ENCODE measurements at regions not wholly inside any gene's neighbourhood (a gene's known extent, or its start where the extent isn't known, plus 50 kb on each side); places are given as distances from the start of the nearest gene placed in this dataset.
"Not testable (repeated sequence)": the region's sequence is repeated elsewhere in the genome, so short reads cannot be mapped to it uniquely, and the experiment has no call there.

- no peak for DNase-seq
These were observed 110.8 kb upstream of the CD82 start for GRCh38 chr11:44454666-44455065.

DNA sequence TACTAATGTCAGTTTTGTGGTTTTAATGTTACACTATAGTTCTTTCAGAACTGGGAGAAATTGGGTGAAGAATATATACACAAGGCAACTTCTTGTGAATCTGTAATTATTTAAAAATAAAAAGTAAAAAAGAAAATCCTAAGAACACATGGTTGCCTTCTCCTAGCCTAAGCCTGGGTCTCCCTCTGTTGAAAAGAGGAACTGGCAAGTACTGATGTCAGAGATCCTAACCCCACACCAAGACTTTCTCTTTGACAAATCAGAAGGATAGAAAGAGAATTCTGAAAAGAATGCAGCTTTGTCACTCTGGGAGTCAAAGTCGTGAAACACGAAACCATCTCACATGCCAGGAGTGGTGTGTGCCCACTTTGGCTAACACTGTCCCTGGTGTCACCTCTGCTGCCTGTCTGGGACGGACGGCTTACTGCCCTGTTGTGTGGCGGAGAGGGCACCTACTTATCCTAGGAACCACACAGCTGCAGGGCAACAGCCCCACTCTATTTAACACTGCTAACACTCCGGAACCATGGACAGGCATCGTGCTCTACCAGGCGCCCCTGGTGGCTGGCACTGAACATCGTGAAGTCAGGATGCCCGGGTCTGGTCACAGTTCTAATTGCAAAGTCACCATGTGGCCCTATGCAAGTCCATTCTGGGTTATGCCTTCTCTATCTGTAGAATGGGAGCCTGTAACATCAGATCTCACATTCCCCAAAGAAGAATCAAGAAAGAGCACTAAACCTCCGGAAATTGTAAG is 108.7 kb upstream of the CD82 start:
- DNase-seq, result peak; percentile 4

DNA sequence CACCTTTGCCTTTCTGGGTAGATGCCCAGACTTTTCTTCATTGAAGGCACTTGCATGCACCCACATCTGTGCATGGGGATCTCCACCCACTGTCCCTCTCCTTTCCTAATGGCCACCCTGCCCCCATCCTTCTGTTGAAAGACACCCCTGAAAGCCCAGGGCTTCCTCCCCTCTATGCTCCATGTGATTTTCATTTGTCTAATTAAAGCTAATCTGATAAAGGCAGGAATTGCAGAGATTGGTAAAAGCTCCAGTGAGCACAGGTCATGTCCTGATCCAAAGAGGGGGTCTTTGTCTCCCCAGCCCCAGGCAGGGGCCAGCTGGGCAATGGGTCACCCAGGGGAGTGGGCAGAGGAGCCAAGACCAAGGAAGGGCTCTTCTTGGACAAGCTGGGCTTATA is 107.6 kb upstream of the CD82 start:
- DNase-seq, result no peak

DNA sequence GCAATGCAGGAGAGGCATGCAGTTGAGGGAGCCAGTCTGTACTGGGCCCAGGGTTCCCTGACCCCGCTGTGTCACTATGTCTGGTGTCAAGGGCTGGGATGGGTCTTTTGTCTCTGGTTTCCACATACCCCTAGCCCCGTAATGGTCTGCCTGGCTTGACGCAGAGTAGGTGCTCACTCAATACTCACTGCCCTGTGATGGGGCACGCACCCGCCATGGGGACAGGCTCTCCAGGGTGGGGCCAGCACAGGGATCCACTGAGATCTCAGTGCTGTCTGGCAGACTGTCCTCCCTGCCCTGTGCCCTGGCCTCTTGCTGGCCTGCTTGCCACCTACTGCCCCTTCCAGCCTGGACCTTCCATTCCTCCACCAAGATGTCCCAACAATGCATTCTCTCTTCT is 101.7 kb upstream of the CD82 start:
- DNase-seq, result no peak

DNA sequence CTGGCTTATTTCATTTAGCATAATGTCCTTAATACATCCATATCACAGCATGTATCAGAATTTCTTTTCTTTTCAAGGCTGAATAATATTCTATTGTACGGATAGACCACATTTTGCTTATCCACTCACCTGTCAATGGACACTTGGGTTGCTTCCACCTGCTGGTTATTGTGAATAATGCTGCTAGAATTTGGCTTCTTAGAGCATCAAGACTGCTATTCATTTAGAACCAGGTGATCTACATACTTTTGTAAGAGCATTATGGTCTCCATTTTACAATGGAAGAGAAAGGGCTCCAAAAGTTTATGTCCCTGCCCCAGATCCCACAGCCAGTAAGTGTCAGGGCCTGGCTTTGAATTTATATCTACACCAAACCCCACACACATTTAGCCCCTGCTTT is 100.7 kb upstream of the CD82 start:
- DNase-seq, result no peak

- DNase-seq, result no peak
These were observed 98.8 kb upstream of the CD82 start for GRCh38 chr11:44466531-44467205.

GRCh38 chr11:44467413-44467812 is 98.0 kb upstream of the CD82 start:
- no peak for DNase-seq

DNA sequence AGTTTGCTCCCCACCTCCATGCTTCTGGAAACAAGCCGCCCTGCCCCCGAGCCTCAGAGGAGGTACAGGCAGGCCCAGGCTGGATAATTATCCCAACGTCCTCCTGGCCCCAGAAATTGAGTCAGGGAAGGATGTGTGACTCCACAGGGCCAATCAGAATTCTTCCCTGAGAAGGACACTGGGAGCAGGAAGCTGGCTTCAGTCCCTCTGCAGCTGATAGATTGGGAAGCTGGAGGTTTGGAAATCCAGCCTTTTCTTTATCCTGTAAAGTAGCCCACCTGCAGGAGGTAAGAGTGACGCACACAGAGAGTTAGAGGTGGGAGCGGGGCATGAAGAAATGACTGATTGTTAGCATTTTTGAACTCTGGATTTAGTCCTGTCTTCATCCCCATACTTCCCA is 97.5 kb upstream of the CD82 start:
- DNase-seq, result no peak

GRCh38 chr11:44468345-44468988 is 97.0 kb upstream of the CD82 start:
- no peak for DNase-seq

DNA sequence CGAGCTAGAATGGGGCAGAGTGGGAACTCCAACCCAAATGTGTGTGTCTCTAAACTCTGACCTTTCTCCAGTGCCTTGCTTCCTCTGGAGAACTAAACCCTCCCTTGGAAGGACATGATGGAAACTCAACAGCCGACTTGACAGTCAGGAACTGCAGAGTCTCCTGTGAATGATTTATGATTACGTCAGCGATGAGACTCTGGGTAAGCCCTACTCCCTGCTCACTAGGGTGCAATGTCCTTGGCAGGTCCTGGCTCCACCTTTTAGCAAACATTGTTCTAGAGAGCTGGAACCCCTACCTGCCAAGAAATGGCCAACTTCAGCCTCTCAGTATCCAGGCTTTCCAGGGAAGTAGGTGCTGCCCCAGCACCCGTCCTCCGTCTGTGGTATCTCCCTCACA is 96.1 kb upstream of the CD82 start:
- no peak for DNase-seq

GRCh38 chr11:44470854-44471253 is 94.6 kb upstream of the CD82 start:
- no peak for DNase-seq

DNA sequence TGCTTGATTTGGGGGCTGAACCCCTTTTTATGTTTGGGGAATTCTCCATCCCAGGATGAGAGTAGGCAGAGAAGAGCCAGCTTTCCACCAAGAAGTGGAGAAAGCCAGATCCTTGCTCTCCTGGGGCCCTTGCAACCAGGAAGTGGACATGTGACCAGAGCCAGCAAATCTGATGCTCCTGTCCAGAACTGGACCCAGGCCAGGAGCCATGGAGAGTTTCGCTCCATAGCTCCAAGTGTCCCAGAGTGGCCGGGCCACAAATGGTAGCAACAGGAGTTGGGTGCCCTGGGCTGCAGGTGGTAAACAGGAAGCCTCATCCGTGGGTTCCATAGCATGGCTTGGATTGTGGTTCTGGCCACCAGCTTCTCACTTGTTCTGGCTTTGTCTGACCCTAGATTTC is 93.9 kb upstream of the CD82 start:
- no peak for DNase-seq

DNA sequence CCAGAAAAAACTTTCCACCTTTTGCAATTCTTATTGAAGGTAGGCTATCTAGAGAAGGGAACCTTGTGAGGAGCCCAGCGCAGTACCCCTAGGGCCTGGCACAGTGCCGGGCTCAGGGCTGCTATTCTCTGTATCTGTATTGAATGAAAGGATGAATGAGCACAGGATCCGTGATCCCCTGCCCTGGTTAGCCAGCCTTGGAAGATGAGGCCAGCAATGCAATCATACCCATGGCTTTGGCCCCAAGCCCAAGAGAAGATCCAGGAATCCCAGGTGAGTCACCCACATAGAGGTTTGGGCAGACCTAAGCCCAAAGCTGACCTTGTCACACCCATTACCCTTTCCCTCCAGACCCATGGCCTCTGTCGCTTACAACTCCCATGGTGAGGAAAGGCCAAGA is 92.5 kb upstream of the CD82 start:
- DNase-seq, result no peak

DNA sequence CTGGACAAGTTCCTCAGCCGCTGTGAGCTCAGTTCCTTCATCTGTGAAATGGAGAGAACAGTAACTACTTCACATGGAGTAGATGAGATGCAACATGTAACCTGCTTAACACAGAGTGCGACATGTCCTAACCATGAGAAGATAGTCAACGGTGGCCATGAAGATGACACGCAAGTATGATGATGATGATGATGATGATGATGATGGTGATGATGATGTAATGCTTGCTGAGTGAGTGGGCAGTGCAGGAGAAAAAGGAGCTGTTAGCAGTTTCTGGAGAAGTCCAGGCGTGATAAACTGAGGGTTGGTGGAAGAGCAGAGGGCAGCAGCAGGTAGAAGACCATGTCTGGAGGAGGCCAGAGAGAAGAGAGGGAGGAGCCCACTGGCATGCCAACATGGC is 90.8 kb upstream of the CD82 start:
- DNase-seq, result no peak

- DNase-seq, result no peak
These were observed 90.3 kb upstream of the CD82 start for GRCh38 chr11:44475114-44475686.

DNA sequence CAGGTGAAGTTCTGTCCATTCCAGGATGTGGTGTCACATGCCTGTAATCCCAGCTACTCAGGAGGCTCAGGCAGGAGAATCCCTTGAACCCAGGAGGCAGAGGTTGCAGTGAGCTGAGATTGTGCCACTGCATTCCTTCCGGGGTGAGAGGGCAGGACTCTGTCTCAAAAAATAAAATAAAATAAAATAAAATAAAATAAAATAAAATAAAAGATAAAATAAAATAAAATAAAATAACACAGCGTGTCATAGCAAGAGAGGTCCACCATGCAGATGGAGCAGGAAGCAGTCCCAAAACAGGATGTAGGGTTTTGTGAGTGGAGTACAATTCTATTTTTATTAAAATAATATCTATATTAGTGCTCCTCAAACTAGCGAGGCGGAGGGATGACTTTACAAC is 83.1 kb upstream of the CD82 start:
- DNase-seq, result not testable (repeated sequence)

- peak; percentile 7 for DNase-seq
These were observed 81.4 kb upstream of the CD82 start for GRCh38 chr11:44483919-44484610.

GRCh38 chr11:44488165-44488965 is 77.1 kb upstream of the CD82 start:
- no peak for DNase-seq

DNA sequence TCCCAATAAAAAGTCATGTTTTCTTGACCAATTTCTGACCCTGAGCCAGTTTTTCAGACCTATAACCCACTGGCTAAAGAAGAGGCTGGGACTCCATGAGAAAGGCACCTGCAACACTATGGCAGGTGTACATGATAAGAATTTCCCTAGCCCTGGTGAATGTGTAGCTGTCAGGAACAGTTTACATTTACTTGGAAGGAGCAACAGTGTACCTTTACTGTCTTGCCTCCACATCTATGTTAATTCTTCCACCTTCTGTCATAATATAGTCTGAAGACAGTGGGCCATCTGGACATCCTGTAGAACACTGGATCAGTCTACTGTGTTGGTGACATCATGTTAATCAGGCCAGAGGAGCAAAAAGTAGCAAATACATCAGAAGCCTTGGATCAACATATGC is 72.1 kb upstream of the CD82 start:
- no peak for DNase-seq

DNA sequence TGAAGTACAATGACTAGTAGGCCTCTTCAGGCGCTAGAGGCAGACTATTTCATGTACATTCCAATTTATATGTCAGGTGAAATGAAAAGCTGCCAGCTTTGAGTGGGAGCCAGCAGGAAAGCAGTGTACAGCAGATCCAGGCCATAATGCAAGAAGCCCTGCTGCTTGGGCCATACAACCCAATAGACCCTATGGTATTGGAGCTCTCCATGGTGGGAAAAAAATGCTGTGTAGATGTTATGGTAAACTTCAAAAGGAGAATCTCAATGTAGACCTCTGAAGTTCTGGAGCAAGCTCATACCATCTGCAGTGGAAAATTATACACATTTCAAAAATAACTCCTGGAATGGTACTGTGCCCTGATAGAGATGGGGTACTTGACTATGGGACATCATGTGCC is 71.5 kb upstream of the CD82 start:
- DNase-seq, result no peak

DNA sequence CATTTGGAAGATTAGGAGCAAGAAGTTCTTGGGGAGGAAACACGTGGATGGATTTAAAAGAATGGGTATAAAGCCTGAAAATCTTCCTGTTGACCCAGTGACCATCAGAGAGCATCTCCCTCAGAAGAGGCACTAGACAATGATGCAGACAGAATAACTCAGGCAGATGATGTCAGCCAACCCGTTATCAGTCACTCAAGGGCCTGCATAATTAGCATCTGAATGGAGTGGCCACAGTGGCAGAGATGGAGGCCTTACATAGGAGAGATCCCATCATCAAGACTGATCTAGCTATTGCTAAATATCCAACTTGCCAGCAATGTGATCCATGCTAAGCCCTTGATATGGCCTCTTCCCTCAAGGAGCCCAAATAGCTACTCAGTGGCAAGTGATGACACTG is 70.7 kb upstream of the CD82 start:
- no peak for DNase-seq

DNA sequence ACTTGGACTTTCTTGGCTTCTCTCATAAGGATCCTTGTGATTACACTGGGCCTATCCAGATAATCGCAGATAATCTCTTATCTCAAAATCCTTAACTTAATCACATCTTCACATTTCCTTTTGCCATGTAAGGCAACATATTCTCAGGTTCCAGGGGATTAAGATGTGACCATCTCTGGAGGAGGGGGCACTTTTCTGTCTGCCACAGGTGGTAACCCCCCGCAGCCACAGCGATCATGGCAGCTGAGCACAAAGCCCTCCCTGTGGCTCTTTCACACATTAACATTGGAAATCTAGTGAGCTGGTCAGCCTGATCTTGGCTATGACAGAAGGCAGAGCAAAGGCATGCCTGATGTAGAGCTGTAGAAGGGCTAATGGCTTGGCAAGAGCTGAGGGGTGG is 69.1 kb upstream of the CD82 start:
- DNase-seq, result no peak
